H9 (cell line): ENCODE measurements at regions not wholly inside any gene's neighbourhood (a gene's known extent, or its start where the extent isn't known, plus 50 kb on each side); places are given as distances from the start of the nearest gene placed in this dataset.

ENCODE experiments used
- DNase-seq: peaks from one replicate; pipeline ENCODE4 v3.0.0-alpha.2; 2017
- H2AFZ ChIP-seq: one replicate; pipeline ENCODE4 v1.6.1; 2013; ENCODE audit warnings: mild to moderate bottlenecking, low read length, control low read depth, moderate library complexity
- H2AK5ac ChIP-seq: 2 replicates; pipeline ENCODE4 v1.6.1; 2013; ENCODE audit warnings: low read length, control low read depth, mixed read lengths; ENCODE audit not compliant: insufficient read length
- H2BK120ac ChIP-seq: one replicate; pipeline ENCODE4 v1.6.1; 2013; ENCODE audit warnings: low read depth, mild to moderate bottlenecking, low read length, control low read depth, inconsistent platforms; ENCODE audit not compliant: poor library complexity, severe bottlenecking
- H2BK12ac ChIP-seq: 2 replicates; pipeline ENCODE4 v1.6.1; 2013; ENCODE audit warnings: low read length, control low read depth, mixed read lengths, low read depth; ENCODE audit not compliant: insufficient read length
- H2BK15ac ChIP-seq: 2 replicates; pipeline ENCODE4 v1.6.1; 2013; ENCODE audit warnings: low read depth, low read length, control low read depth
- H2BK20ac ChIP-seq: one replicate; pipeline ENCODE4 v1.6.1; 2013; ENCODE audit warnings: low read depth, mild to moderate bottlenecking, low read length, control low read depth, inconsistent platforms; ENCODE audit not compliant: poor library complexity, severe bottlenecking
- H2BK5ac ChIP-seq: 2 replicates; pipeline ENCODE4 v1.6.1; 2013; ENCODE audit warnings: low read length, control low read depth, mixed read lengths; ENCODE audit not compliant: insufficient read length
- H3K14ac ChIP-seq: 2 replicates; pipeline ENCODE4 v1.6.1; 2013; ENCODE audit warnings: low read length, control low read depth; ENCODE audit not compliant: insufficient read depth
- H3K18ac ChIP-seq: 2 replicates; pipeline ENCODE4 v1.6.1; 2013; ENCODE audit warnings: low read depth, mild to moderate bottlenecking, mixed read lengths, low read length, control low read depth; ENCODE audit not compliant: insufficient read length
- H3K23ac ChIP-seq: 2 replicates; pipeline ENCODE4 v1.6.1; 2013; ENCODE audit warnings: low read length, control low read depth, mixed read lengths, low read depth; ENCODE audit not compliant: insufficient read length
- H3K23me2 ChIP-seq: 2 replicates; pipeline ENCODE4 v1.6.1; 2013; ENCODE audit warnings: low read depth, mild to moderate bottlenecking, mixed read lengths, low read length, control low read depth; ENCODE audit not compliant: insufficient read length, poor library complexity, severe bottlenecking
- H3K27ac ChIP-seq: 2 replicates; pipeline ENCODE4 v1.5.1; 2013; ENCODE audit warnings: low read length, control low read depth, mixed read lengths, low read depth; ENCODE audit not compliant: insufficient read length
- H3K27me3 ChIP-seq: 2 replicates; pipeline ENCODE4 v1.6.1; 2013; ENCODE audit warnings: low read length, control low read depth, inconsistent platforms; ENCODE audit not compliant: insufficient read depth
- H3K4ac ChIP-seq: 2 replicates; pipeline ENCODE4 v1.6.1; 2013; ENCODE audit warnings: low read depth, mild to moderate bottlenecking, control low read depth, inconsistent platforms, low read length, moderate library complexity
- H3K4me1 ChIP-seq: 2 replicates; pipeline ENCODE4 v1.6.1; 2013; ENCODE audit warnings: low read length, control low read depth, inconsistent platforms; ENCODE audit not compliant: insufficient read depth
- H3K4me2 ChIP-seq: 2 replicates; pipeline ENCODE4 v1.6.1; 2013; ENCODE audit warnings: low read length, control low read depth, mixed read lengths; ENCODE audit not compliant: insufficient read length, insufficient read depth
- H3K56ac ChIP-seq: 2 replicates; pipeline ENCODE4 v1.6.1; 2013; ENCODE audit warnings: low read depth, mild to moderate bottlenecking, mixed read lengths, low read length, control low read depth; ENCODE audit not compliant: insufficient read length
- H3K79me1 ChIP-seq: 2 replicates; pipeline ENCODE4 v1.6.1; 2013; ENCODE audit warnings: low read depth, mild to moderate bottlenecking, moderate library complexity, low read length, control low read depth, inconsistent platforms; ENCODE audit not compliant: insufficient read depth, poor library complexity, severe bottlenecking
- H3K79me2 ChIP-seq: 2 replicates; pipeline ENCODE4 v1.6.1; 2013; ENCODE audit warnings: low read length, control low read depth, inconsistent platforms; ENCODE audit not compliant: insufficient read depth
- H3K9ac ChIP-seq: 2 replicates; pipeline ENCODE4 v1.6.1; 2013; ENCODE audit warnings: low read length, control low read depth, mixed read lengths; ENCODE audit not compliant: insufficient read length; ENCODE audit errors: extremely low read depth
- H3K9me3 ChIP-seq: one replicate; pipeline ENCODE4 v1.6.1; 2013; ENCODE audit warnings: low read depth, low read length, inconsistent platforms; ENCODE audit not compliant: control insufficient read depth
- H3T11ph ChIP-seq: one replicate; pipeline ENCODE4 v1.6.1; 2013; ENCODE audit warnings: mild to moderate bottlenecking, low read length, control low read depth, inconsistent platforms
- H4K20me1 ChIP-seq: one replicate; pipeline ENCODE4 v1.6.1; 2013; ENCODE audit not compliant: control insufficient read depth, insufficient read length, insufficient read depth
- H4K5ac ChIP-seq: 2 replicates; pipeline ENCODE4 v1.6.1; 2013; ENCODE audit warnings: low read depth, mild to moderate bottlenecking, mixed read lengths, low read length, control low read depth; ENCODE audit not compliant: insufficient read length
- H4K8ac ChIP-seq: replicated peaks from 2 replicates; pipeline ENCODE4 v1.6.1; 2013; ENCODE audit warnings: low read length, control low read depth, mixed read lengths, low read depth; ENCODE audit not compliant: insufficient read length
- H4K91ac ChIP-seq: 2 replicates; pipeline ENCODE4 v1.6.1; 2013; ENCODE audit warnings: low read depth, mild to moderate bottlenecking, moderate library complexity, mixed read lengths, low read length, control low read depth; ENCODE audit not compliant: insufficient read length
- H3K27ac Mint-ChIP-seq, 3 experiments: 2 replicates in 2 of 3; 3 replicates in 1 of 3; pipeline ENCODE4 v1.8.0; 2020 to 2021; ENCODE audit warnings: mixed read lengths in 3 of 3, mild to moderate bottlenecking in 1 of 3, moderate library complexity in 1 of 3
- H3K27me3 Mint-ChIP-seq: 2 replicates; pipeline ENCODE4 v1.8.0; 2021; ENCODE audit warnings: low read depth, mild to moderate bottlenecking, moderate library complexity, mixed read lengths
- H3K36me3 Mint-ChIP-seq, 3 experiments: 2 replicates in 2 of 3; 3 replicates in 1 of 3; pipeline ENCODE4 v1.8.0; 2020 to 2021; ENCODE audit warnings: low read depth in 3 of 3, mixed read lengths in 3 of 3; ENCODE audit not compliant: insufficient read depth in 1 of 3
- H3K4me1 Mint-ChIP-seq, 2 experiments: 2 replicates each; pipeline ENCODE4 v1.8.0; 2020; ENCODE audit warnings: mixed read lengths in 2 of 2
- H3K4me3 Mint-ChIP-seq, 2 experiments: 2 replicates in 1 of 2; 3 replicates in 1 of 2; pipeline ENCODE4 v1.8.0; 2020 to 2021; ENCODE audit warnings: mild to moderate bottlenecking in 2 of 2, mixed read lengths in 2 of 2, moderate library complexity in 1 of 2
- H3K9me3 Mint-ChIP-seq, 2 experiments: 2 replicates in 1 of 2; 3 replicates in 1 of 2; pipeline ENCODE4 v1.8.0; 2020; ENCODE audit warnings: mild to moderate bottlenecking in 2 of 2, mixed read lengths in 2 of 2, moderate library complexity in 1 of 2
- CTCF ChIP-seq: fragments of 200-600 bp; sonication (generic); conservative IDR thresholded peaks from 3 replicates; pipeline ENCODE4 v1.8.0; 2021; ENCODE audit warnings: antibody characterized with exemption, mild to moderate bottlenecking
- WGBS: extraction: QIAGEN DNeasy Blood & Tissue Kit; methylation state at CpG from one replicate; pipeline ENCODE4 v1.1.7; 2013; ENCODE audit warnings: missing lambda C conversion rate, low lambda C conversion rate, mixed read lengths; ENCODE audit not compliant: insufficient read length; ENCODE audit errors: extremely low coverage; 5-methylcytosine and 5-hydroxymethylcytosine counted together

GRCh38 chr9:71557310-71557709, 211.0 kb downstream of the CEMIP2 start:
- Histone ChIP-seq H3K27ac (no peak overlapping the region), H3K23ac (no peak overlapping the region), H4K20me1 (no peaks in the 10 kb centered on the region), H3K79me2 (no peaks in the 10 kb centered on the region), H4K5ac (no peak overlapping the region), H2BK20ac (no peak overlapping the region), H3K23me2 (no peaks in the 10 kb centered on the region), H3K14ac (no peak overlapping the region), H4K8ac (no peak overlapping the region), H3K4ac (no peak overlapping the region), H2BK120ac (no peak overlapping the region), H3K56ac (no peak overlapping the region), H2AK5ac (no peak overlapping the region), H3K79me1 (no peaks in the 10 kb centered on the region), H2BK15ac (no peak overlapping the region), H2AFZ (no peak overlapping the region), H3K9ac (no peak overlapping the region), H3K4me1 (no peaks in the 10 kb centered on the region), H3K27me3 (no peaks in the 10 kb centered on the region), H3K4me2 (no peak overlapping the region), H3T11ph (no peak overlapping the region), H3K18ac (no peak overlapping the region), H2BK12ac (no peak overlapping the region), H4K91ac (no peak overlapping the region), H2BK5ac (no peak overlapping the region), H3K9me3 (no peaks in the 10 kb centered on the region)
- TF ChIP-seq CTCF, result no peak
- Mint-ChIP-seq H3K4me1 (peaks cover 8 to 14% of the 10 kb centered on the region in 2 experiments), H3K27ac (no peak overlapping the region), H3K36me3 (no peaks in the 10 kb centered on the region), H3K4me3 (no peak overlapping the region), H3K27me3 (peaks cover 2% of the 10 kb centered on the region; the same call in 1 of the 2 replicates), H3K9me3 (no peaks in the 10 kb centered on the region)
- no peak for DNase-seq
- no CpG with 5 or more reads among the region's 2 CpGs for WGBS
